ENCODE measurements at regions not wholly inside any gene's neighbourhood (a gene's known extent, or its start where the extent isn't known, plus 50 kb on each side); places are given as distances from the start of the nearest gene placed in this dataset.

DNA sequence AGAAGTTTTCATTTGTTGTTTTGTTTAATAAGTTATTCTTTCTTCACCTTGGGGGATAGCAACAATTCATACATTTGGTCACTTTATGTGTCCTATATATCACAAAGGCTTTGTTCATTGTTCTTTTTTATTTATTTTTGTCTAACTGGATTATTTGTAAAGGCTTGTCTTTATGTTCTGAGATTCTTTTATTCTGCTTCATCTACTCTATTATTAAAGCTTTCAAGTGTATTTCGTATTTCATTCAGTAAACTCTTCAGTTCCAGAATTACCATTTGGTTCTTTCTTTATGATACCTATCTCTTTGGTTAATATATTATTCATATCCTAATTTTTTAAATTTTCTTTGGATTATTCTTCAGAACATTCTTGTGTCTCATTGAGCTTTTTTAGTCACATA, 942.9 kb downstream of the ANKRD7 start:
- no peak for TF ChIP-seq EZH2 (IDR thresholded peaks at IDR 0.05; ENCODE audit: low read depth, unreplicated experiment)
- TF ChIP-seq, protein P1, sequence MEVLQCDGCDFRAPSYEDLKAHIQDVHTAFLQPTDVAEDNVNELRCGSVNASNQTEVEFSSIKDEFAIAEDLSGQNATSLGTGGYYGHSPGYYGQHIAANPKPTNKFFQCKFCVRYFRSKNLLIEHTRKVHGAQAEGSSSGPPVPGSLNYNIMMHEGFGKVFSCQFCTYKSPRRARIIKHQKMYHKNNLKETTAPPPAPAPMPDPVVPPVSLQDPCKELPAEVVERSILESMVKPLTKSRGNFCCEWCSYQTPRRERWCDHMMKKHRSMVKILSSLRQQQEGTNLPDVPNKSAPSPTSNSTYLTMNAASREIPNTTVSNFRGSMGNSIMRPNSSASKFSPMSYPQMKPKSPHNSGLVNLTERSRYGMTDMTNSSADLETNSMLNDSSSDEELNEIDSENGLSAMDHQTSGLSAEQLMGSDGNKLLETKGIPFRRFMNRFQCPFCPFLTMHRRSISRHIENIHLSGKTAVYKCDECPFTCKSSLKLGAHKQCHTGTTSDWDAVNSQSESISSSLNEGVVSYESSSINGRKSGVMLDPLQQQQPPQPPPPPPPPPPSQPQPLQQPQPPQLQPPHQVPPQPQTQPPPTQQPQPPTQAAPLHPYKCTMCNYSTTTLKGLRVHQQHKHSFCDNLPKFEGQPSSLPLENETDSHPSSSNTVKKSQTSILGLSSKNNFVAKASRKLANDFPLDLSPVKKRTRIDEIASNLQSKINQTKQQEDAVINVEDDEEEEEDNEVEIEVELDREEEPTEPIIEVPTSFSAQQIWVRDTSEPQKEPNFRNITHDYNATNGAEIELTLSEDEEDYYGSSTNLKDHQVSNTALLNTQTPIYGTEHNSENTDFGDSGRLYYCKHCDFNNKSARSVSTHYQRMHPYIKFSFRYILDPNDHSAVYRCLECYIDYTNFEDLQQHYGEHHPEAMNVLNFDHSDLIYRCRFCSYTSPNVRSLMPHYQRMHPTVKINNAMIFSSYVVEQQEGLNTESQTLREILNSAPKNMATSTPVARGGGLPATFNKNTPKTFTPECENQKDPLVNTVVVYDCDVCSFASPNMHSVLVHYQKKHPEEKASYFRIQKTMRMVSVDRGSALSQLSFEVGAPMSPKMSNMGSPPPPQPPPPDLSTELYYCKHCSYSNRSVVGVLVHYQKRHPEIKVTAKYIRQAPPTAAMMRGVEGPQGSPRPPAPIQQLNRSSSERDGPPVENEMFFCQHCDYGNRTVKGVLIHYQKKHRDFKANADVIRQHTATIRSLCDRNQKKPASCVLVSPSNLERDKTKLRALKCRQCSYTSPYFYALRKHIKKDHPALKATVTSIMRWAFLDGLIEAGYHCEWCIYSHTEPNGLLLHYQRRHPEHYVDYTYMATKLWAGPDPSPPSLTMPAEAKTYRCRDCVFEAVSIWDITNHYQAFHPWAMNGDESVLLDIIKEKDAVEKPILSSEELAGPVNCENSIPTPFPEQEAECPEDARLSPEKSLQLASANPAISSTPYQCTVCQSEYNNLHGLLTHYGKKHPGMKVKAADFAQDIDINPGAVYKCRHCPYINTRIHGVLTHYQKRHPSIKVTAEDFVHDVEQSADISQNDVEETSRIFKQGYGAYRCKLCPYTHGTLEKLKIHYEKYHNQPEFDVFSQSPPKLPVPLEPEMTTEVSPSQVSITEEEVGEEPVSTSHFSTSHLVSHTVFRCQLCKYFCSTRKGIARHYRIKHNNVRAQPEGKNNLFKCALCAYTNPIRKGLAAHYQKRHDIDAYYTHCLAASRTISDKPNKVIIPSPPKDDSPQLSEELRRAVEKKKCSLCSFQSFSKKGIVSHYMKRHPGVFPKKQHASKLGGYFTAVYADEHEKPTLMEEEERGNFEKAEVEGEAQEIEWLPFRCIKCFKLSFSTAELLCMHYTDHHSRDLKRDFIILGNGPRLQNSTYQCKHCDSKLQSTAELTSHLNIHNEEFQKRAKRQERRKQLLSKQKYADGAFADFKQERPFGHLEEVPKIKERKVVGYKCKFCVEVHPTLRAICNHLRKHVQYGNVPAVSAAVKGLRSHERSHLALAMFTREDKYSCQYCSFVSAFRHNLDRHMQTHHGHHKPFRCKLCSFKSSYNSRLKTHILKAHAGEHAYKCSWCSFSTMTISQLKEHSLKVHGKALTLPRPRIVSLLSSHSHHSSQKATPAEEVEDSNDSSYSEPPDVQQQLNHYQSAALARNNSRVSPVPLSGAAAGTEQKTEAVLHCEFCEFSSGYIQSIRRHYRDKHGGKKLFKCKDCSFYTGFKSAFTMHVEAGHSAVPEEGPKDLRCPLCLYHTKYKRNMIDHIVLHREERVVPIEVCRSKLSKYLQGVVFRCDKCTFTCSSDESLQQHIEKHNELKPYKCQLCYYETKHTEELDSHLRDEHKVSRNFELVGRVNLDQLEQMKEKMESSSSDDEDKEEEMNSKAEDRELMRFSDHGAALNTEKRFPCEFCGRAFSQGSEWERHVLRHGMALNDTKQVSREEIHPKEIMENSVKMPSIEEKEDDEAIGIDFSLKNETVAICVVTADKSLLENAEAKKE (CRISPR knock-in tag; IDR thresholded peaks at IDR 0.05), result no peak
- TF ChIP-seq, protein P2, sequence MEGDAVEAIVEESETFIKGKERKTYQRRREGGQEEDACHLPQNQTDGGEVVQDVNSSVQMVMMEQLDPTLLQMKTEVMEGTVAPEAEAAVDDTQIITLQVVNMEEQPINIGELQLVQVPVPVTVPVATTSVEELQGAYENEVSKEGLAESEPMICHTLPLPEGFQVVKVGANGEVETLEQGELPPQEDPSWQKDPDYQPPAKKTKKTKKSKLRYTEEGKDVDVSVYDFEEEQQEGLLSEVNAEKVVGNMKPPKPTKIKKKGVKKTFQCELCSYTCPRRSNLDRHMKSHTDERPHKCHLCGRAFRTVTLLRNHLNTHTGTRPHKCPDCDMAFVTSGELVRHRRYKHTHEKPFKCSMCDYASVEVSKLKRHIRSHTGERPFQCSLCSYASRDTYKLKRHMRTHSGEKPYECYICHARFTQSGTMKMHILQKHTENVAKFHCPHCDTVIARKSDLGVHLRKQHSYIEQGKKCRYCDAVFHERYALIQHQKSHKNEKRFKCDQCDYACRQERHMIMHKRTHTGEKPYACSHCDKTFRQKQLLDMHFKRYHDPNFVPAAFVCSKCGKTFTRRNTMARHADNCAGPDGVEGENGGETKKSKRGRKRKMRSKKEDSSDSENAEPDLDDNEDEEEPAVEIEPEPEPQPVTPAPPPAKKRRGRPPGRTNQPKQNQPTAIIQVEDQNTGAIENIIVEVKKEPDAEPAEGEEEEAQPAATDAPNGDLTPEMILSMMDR (conservative IDR thresholded peaks at IDR 0.05; ENCODE audit: low read depth in 2 of 2), result no peak
- no peak for TF ChIP-seq STAT1 (IDR thresholded peaks at IDR 0.05; ENCODE audit: unreplicated experiment)
- TF ChIP-seq CREB1 (CRISPR knock-in tag; IDR thresholded peaks at IDR 0.05; ENCODE audit: low read depth), result no peak
- TF ChIP-seq EZH2phosphoT487 (IDR thresholded peaks at IDR 0.05; ENCODE audit: unreplicated experiment), result no peak
- TF ChIP-seq NANOG (IDR thresholded peaks at IDR 0.05; ENCODE audit: borderline replicate concordance), result no peak
- no peak for TF ChIP-seq JUNB (IDR thresholded peaks at IDR 0.05; ENCODE audit: unreplicated experiment)
- TF ChIP-seq ZNF114 (CRISPR knock-in tag; IDR thresholded peaks at IDR 0.05), result no peak
- TF ChIP-seq POLR2AphosphoS5 (IDR thresholded peaks at IDR 0.05; ENCODE audit: low read depth), result no peak
- TF ChIP-seq, protein P3, sequence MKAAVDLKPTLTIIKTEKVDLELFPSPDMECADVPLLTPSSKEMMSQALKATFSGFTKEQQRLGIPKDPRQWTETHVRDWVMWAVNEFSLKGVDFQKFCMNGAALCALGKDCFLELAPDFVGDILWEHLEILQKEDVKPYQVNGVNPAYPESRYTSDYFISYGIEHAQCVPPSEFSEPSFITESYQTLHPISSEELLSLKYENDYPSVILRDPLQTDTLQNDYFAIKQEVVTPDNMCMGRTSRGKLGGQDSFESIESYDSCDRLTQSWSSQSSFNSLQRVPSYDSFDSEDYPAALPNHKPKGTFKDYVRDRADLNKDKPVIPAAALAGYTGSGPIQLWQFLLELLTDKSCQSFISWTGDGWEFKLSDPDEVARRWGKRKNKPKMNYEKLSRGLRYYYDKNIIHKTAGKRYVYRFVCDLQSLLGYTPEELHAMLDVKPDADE (IDR thresholded peaks at IDR 0.05), result no peak
- Histone ChIP-seq H3K4me2 (no peak overlapping the region), H3K4me1 (ENCODE audit: insufficient read depth) (no peaks in the 10 kb centered on the region), H2AFZ (no peak overlapping the region), H3K4me3 (no peak overlapping the region), H3K27me3 (ENCODE audit: insufficient read depth) (no peaks in the 10 kb centered on the region), H3K36me3 (ENCODE audit: insufficient read depth) (peaks cover 6% of the 10 kb centered on the region; the same call in 1 of the 2 replicates), H3K79me2 (replicated peaks; ENCODE audit: insufficient read depth) (no peaks in the 10 kb centered on the region), H4K20me1 (replicated peaks; ENCODE audit: insufficient read depth) (no peaks in the 10 kb centered on the region), H3K9me2 (ENCODE audit: insufficient read depth) (no peaks in the 10 kb centered on the region), H3F3A (replicated peaks; ENCODE audit: low read depth) (no peaks in the 10 kb centered on the region), H3K27ac (ENCODE audit: low read depth) (no peak overlapping the region)
- no peak overlapping the region for H3K27ac Mint-ChIP-seq
- ATAC-seq, result no peak
- H3K4me1 Mint-ChIP-seq, result no peaks in the 10 kb centered on the region
- H3K27me3 Mint-ChIP-seq (ENCODE audit: insufficient read depth, low read depth, poor library complexity), result no peaks in the 10 kb centered on the region
- H3K4me3 Mint-ChIP-seq, result no peak overlapping the region
- H3K36me3 Mint-ChIP-seq (ENCODE audit: low read depth), result peaks cover 27% of the 10 kb centered on the region
- DNase-seq (ENCODE audit: low spot score), result no peak
- H3K9me3 Mint-ChIP-seq, result peaks cover 25% of the 10 kb centered on the region

All from GM23338 (cell line).